Fibroblast of lung (primary cell): ENCODE measurements at regions not wholly inside any gene's neighbourhood (a gene's known extent, or its start where the extent isn't known, plus 50 kb on each side); places are given as distances from the start of the nearest gene placed in this dataset.

ENCODE experiments used
- EZH2 ChIP-seq: IDR thresholded peaks from 2 replicates; pipeline ENCODE4 v1.5.1; 2012; ENCODE audit warnings: low read length, control low read depth, mild to moderate bottlenecking; ENCODE audit errors: missing control alignments
- TF ChIP-seq, protein P1 (sequence below), 2 donors: IDR thresholded peaks in 1 of 2; conservative IDR thresholded peaks in 1 of 2; 1 replicate in 1 of 2; 2 replicates in 1 of 2; pipeline ENCODE4 v1.5.1; 2011 to 2012; ENCODE audit warnings: low read length in 2 of 2, control low read depth in 1 of 2, inconsistent platforms in 1 of 2, low read depth in 1 of 2, mild to moderate bottlenecking in 1 of 2

DNA sequence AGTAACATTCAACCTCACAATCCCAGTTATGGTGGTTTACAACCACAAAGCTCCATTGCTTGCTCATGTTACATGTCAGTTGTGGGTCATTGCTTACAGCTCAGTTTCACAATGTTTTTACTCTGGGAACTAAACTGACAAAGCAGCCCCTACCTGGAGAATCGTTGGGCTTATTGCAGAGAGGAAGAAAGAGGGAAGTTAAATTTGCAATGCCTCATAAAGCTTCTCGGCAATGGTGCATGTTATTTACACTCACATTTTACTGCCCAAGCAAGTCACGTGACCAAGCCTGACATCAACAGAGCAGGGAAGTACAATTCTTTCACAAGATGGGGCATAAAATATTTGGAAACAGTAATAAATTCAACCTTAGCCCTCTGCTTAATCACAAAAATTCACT, 441.6 kb downstream of the TDRD3 start:
- TF ChIP-seq, protein P1, sequence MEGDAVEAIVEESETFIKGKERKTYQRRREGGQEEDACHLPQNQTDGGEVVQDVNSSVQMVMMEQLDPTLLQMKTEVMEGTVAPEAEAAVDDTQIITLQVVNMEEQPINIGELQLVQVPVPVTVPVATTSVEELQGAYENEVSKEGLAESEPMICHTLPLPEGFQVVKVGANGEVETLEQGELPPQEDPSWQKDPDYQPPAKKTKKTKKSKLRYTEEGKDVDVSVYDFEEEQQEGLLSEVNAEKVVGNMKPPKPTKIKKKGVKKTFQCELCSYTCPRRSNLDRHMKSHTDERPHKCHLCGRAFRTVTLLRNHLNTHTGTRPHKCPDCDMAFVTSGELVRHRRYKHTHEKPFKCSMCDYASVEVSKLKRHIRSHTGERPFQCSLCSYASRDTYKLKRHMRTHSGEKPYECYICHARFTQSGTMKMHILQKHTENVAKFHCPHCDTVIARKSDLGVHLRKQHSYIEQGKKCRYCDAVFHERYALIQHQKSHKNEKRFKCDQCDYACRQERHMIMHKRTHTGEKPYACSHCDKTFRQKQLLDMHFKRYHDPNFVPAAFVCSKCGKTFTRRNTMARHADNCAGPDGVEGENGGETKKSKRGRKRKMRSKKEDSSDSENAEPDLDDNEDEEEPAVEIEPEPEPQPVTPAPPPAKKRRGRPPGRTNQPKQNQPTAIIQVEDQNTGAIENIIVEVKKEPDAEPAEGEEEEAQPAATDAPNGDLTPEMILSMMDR (conservative IDR thresholded peaks at IDR 0.05 in 1 of 2, IDR thresholded peaks at IDR 0.05 in 1 of 2; ENCODE audit: low read depth in 1 of 2, low read length in 2 of 2), result no peak
- no peak for TF ChIP-seq EZH2
